ENCODE measurements at regions not wholly inside any gene's neighbourhood (a gene's known extent, or its start where the extent isn't known, plus 50 kb on each side); places are given as distances from the start of the nearest gene placed in this dataset.

DNA sequence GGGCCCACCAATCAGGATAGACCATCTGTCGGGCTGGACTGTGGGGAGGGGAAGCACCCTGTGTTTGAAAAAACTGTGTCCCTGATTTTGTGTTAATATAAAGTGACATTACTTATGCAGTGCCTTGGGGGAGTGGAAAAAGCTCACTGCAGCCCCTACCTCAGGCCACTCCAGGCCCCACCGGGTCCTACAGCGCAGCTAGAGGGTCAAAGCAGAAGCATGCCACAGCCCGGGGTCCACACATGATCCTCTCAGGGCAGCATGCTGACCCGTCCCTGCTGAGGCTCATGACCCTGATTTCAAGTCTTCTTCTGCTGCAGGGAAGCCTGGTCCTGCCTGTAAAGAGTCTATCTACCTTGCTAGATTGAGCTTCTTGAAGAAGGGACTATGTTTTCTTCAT, 133.0 kb upstream of the PLCB4 start:
- Histone ChIP-seq H3K36me3 (ENCODE audit: insufficient read depth, low read length) (no peaks in the 10 kb centered on the region), H3K9me3 (ENCODE audit: low read depth, low read length) (no peaks in the 10 kb centered on the region), H3K9ac (ENCODE audit: insufficient read length) (no peak overlapping the region), H3K4me3 (no peak overlapping the region), H3K27ac (no peak overlapping the region)
- no peak for DNase-seq (ENCODE audit: low read depth, low spot score)
- TF ChIP-seq FOXP2 (optimal IDR thresholded peaks at IDR 0.05; ENCODE audit: control extremely low read depth, extremely low read length, insufficient read depth) = no peak
- no peak for TF ChIP-seq POLR2AphosphoS5 (IDR thresholded peaks at IDR 0.05; ENCODE audit: borderline replicate concordance, low read depth, low read length)
- no peak for TF ChIP-seq EZH2 (IDR thresholded peaks at IDR 0.05)

DNA sequence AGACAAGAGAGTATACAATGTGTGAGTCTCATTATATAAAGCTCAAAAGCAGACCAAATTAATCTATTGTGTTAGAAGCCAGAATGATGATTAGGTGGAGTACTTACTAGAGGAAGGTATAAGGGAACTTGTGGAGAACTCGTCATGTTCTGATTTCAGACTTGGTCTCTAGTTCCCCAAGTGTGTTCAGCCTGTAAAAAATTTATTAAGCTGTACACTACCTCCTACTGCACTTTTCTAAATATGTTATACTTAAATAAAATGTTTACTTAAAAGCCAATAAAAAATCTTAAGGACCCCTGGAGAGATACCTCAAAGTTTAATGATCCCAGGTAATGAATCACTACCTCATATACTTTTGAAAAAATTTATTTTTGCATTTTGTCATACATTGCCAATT, 130.4 kb upstream of the PLCB4 start:
- H3K27ac ChIP-seq = no peak overlapping the region
- no peak for DNase-seq (ENCODE audit: low read depth, low spot score)
- no peak overlapping the region for H3K9ac ChIP-seq (ENCODE audit: insufficient read length)
- no peak overlapping the region for H3K4me3 ChIP-seq
- no peaks in the 10 kb centered on the region for H3K9me3 ChIP-seq (ENCODE audit: low read depth, low read length)
- TF ChIP-seq FOXP2 (optimal IDR thresholded peaks at IDR 0.05; ENCODE audit: control extremely low read depth, extremely low read length, insufficient read depth) = no peak
- no peak for TF ChIP-seq EZH2 (IDR thresholded peaks at IDR 0.05)
- TF ChIP-seq POLR2AphosphoS5 (IDR thresholded peaks at IDR 0.05; ENCODE audit: borderline replicate concordance, low read depth, low read length) = no peak
- H3K36me3 ChIP-seq (ENCODE audit: insufficient read depth, low read length) = no peaks in the 10 kb centered on the region

DNA sequence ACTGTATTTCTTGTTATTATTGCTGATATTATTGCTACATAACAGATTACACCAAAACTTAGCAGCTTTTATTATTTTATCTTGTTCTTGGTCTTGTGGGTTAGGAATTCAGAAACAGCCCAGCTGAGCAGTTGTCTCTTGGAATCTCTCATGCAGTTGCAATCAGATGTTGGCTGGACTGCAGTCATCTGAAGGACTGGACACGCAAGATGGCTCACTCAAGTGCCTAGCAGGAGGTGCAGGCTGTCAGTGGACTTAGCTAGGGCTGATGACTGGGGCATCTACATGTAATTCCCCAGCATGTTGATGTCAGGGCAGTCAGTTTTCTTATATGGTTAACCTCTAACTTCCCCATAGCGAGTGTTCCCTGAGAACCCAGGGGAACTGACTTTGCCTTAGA, 128.6 kb upstream of the PLCB4 start:
- DNase-seq (ENCODE audit: low read depth, low spot score) = no peak
- TF ChIP-seq POLR2AphosphoS5 (IDR thresholded peaks at IDR 0.05; ENCODE audit: borderline replicate concordance, low read depth, low read length) (no peak), FOXP2 (optimal IDR thresholded peaks at IDR 0.05; ENCODE audit: control extremely low read depth, extremely low read length, insufficient read depth) (no peak), EZH2 (IDR thresholded peaks at IDR 0.05) (no peak)
- H3K9ac ChIP-seq (ENCODE audit: insufficient read length) = no peak overlapping the region
- H3K27ac ChIP-seq = no peak overlapping the region
- no peaks in the 10 kb centered on the region for H3K9me3 ChIP-seq (ENCODE audit: low read depth, low read length)
- no peaks in the 10 kb centered on the region for H3K36me3 ChIP-seq (ENCODE audit: insufficient read depth, low read length)
- no peak overlapping the region for H3K4me3 ChIP-seq

DNA sequence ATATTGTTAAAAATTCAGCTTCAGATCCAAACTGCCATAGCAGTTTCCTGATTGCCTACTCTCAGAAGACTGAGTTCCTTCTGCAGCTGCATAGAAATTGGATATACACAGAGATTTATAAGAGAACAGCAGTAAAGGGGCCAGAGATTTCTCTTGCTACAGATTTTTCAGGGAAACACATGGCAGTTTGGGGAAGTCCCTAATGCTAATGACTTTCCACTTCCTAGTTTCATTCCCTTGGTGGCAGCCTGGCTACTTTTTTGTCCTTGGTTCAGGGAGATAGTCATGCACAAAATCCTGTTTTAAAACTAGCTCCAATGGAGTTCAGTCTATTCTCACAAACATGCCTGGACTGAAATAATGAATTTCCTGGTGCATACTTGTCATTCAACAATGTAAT, 125.3 kb upstream of the PLCB4 start:
- Histone ChIP-seq H3K9me3 (ENCODE audit: low read depth, low read length) (no peaks in the 10 kb centered on the region), H3K4me3 (no peak overlapping the region), H3K27ac (no peak overlapping the region), H3K36me3 (ENCODE audit: insufficient read depth, low read length) (no peaks in the 10 kb centered on the region), H3K9ac (ENCODE audit: insufficient read length) (no peak overlapping the region)
- DNase-seq (ENCODE audit: low read depth, low spot score) = no peak
- TF ChIP-seq POLR2AphosphoS5 (IDR thresholded peaks at IDR 0.05; ENCODE audit: borderline replicate concordance, low read depth, low read length) = no peak
- TF ChIP-seq EZH2 (IDR thresholded peaks at IDR 0.05) = no peak
- TF ChIP-seq FOXP2 (optimal IDR thresholded peaks at IDR 0.05; ENCODE audit: control extremely low read depth, extremely low read length, insufficient read depth) = no peak

DNA sequence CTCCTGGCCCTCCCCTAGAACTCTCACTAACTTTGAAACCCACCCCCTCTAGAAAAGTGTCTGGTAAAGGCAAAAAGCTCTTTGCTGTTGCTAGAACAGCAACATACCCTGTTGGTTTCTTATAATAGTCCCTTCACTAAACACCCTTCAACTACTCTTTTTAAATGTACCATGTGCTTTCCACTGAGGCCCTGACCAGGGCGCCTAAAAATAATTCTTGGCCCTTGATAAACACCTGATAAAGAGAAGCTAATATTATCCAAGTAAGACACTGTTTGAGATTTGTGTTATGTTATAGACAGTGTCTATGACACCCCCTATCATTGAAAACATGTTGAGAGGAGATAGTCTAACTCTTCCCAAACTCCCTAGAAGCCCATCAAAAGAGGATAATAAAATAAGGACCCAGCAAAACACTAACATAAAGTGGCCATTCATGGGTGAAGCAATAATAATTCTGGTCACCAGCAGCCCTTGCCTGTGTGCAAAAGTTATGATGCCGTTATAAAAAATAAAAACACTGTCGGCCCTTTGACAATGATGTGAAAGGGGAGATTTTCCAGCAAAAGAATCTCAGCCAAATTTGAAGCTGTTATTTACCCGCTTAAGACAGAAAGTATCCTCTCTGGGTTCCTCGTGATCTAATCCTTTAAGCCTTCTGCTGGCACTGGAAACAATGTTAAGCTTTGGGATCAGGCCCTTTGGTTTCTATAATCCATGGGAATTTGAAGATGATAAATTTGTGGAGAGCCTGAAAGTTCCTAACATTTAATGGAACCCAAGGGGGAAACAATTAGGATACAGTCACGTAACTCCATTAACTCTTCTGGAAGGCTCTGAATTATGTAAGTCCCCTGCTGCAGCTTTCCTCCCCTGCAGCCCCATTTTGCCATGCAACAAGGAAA, 122.6 kb upstream of the PLCB4 start:
- TF ChIP-seq FOXP2 (optimal IDR thresholded peaks at IDR 0.05; ENCODE audit: control extremely low read depth, extremely low read length, insufficient read depth) (no peak), EZH2 (IDR thresholded peaks at IDR 0.05) (no peak), POLR2AphosphoS5 (IDR thresholded peaks at IDR 0.05; ENCODE audit: borderline replicate concordance, low read depth, low read length) (no peak)
- DNase-seq (ENCODE audit: low read depth, low spot score) = no peak
- H3K36me3 ChIP-seq (ENCODE audit: insufficient read depth, low read length) = no peaks in the 10 kb centered on the region
- H3K27ac ChIP-seq = no peak overlapping the region
- no peak overlapping the region for H3K4me3 ChIP-seq
- H3K9ac ChIP-seq (ENCODE audit: insufficient read length) = no peak overlapping the region
- H3K9me3 ChIP-seq (ENCODE audit: low read depth, low read length) = no peaks in the 10 kb centered on the region

GRCh38 chr20:8948442-8949020, 120.4 kb upstream of the PLCB4 start:
- Histone ChIP-seq H3K27ac (no peak overlapping the region), H3K36me3 (ENCODE audit: insufficient read depth, low read length) (no peaks in the 10 kb centered on the region), H3K4me3 (no peak overlapping the region), H3K9ac (ENCODE audit: insufficient read length) (no peak overlapping the region), H3K9me3 (ENCODE audit: low read depth, low read length) (no peaks in the 10 kb centered on the region)
- no peak for DNase-seq (ENCODE audit: low read depth, low spot score)
- TF ChIP-seq POLR2AphosphoS5 (IDR thresholded peaks at IDR 0.05; ENCODE audit: borderline replicate concordance, low read depth, low read length) = no peak
- TF ChIP-seq FOXP2 (optimal IDR thresholded peaks at IDR 0.05; ENCODE audit: control extremely low read depth, extremely low read length, insufficient read depth) = no peak
- no peak for TF ChIP-seq EZH2 (IDR thresholded peaks at IDR 0.05)

- no peak overlapping the region for H3K4me3 ChIP-seq
- no peak overlapping the region for H3K9ac ChIP-seq (ENCODE audit: insufficient read length)
- no peaks in the 10 kb centered on the region for H3K9me3 ChIP-seq (ENCODE audit: low read depth, low read length)
- H3K36me3 ChIP-seq (ENCODE audit: insufficient read depth, low read length) = no peaks in the 10 kb centered on the region
- TF ChIP-seq EZH2 (IDR thresholded peaks at IDR 0.05) (no peak), POLR2AphosphoS5 (IDR thresholded peaks at IDR 0.05; ENCODE audit: borderline replicate concordance, low read depth, low read length) (no peak), FOXP2 (optimal IDR thresholded peaks at IDR 0.05; ENCODE audit: control extremely low read depth, extremely low read length, insufficient read depth) (no peak)
- DNase-seq (ENCODE audit: low read depth, low spot score) = no peak
- H3K27ac ChIP-seq = no peak overlapping the region
Observed at GRCh38 chr20:8951164-8951563, 117.7 kb upstream of the PLCB4 start.

GRCh38 chr20:8952721-8953120, 116.2 kb upstream of the PLCB4 start:
- Histone ChIP-seq H3K36me3 (ENCODE audit: insufficient read depth, low read length) (no peaks in the 10 kb centered on the region), H3K9ac (ENCODE audit: insufficient read length) (no peak overlapping the region), H3K4me3 (no peak overlapping the region), H3K27ac (no peak overlapping the region), H3K9me3 (ENCODE audit: low read depth, low read length) (no peaks in the 10 kb centered on the region)
- peak; percentile 48 for DNase-seq (ENCODE audit: low read depth, low spot score)
- TF ChIP-seq EZH2 (IDR thresholded peaks at IDR 0.05) (no peak), POLR2AphosphoS5 (IDR thresholded peaks at IDR 0.05; ENCODE audit: borderline replicate concordance, low read depth, low read length) (no peak), FOXP2 (optimal IDR thresholded peaks at IDR 0.05; ENCODE audit: control extremely low read depth, extremely low read length, insufficient read depth) (no peak)
